Endothelial cell of umbilical vein (primary cell): ENCODE measurements at regions not wholly inside any gene's neighbourhood (a gene's known extent, or its start where the extent isn't known, plus 50 kb on each side); places are given as distances from the start of the nearest gene placed in this dataset.

Experiments
- BruUV-seq: library from RNA; stranded (reverse); fragments of 400-500 nt; replicated peaks from 2 replicates; lab custom pipeline; 2021; lab: Mats Ljungman, UMichigan
- CTCF ChIA-PET: fragments of 300-600, 350-600 bp; sonication (Branson Sonifier 250); formaldehyde crosslinking; loops from one replicate; lab custom pipeline; 2021; ENCODE audit warnings: antibody characterized with exemption, inconsistent platforms; lab: Charles Lee
- POLR2A ChIA-PET: fragments of 300-600, 350-600 bp; sonication (Branson Sonifier 250); formaldehyde crosslinking; loops from one replicate; lab custom pipeline; 2021; ENCODE audit warnings: antibody characterized with exemption, inconsistent platforms; lab: Charles Lee
- DNase-seq: peaks from one replicate; pipeline ENCODE4 v3.0.0-alpha.2; 2011; ENCODE audit warnings: low read depth, low spot score
- FAIRE-seq: peaks from 2 replicates; lab custom pipeline; 2011; peaks lifted over from hg19 to GRCh38; lab: Jason Lieb, UNC
- H2AFZ ChIP-seq: 2 replicates; pipeline ENCODE4 v1.6.0; 2012; ENCODE audit warnings: low read depth, low read length, control low read depth, inconsistent platforms
- H3K27ac ChIP-seq: 2 replicates; pipeline ENCODE4 v1.5.1; 2011; ENCODE audit warnings: low read depth, mild to moderate bottlenecking, control low read depth, low read length, moderate library complexity; ENCODE audit not compliant: insufficient read depth
- H3K27me3 ChIP-seq, 2 experiments: 2 replicates each; pipeline versions ENCODE4 v1.6.0 to v1.6.1; 2011; ENCODE audit warnings: low read length in 2 of 2, mixed read lengths in 1 of 2; ENCODE audit not compliant: control insufficient read depth in 2 of 2, insufficient read depth in 2 of 2
- H3K36me3 ChIP-seq, 2 experiments: 2 replicates in 1 of 2; 3 replicates in 1 of 2; pipeline ENCODE4 v1.5.1; 2011; ENCODE audit warnings: low read length in 2 of 2, mild to moderate bottlenecking in 1 of 2, moderate library complexity in 1 of 2; ENCODE audit not compliant: control insufficient read depth in 2 of 2, insufficient read depth in 2 of 2; ENCODE audit errors: extremely low read depth in 1 of 2
- H3K4me1 ChIP-seq: 3 replicates; pipeline ENCODE4 v1.5.1; 2011; ENCODE audit warnings: mild to moderate bottlenecking, low read length; ENCODE audit not compliant: control insufficient read depth, insufficient read depth; ENCODE audit errors: extremely low read depth
- H3K4me2 ChIP-seq: 2 replicates; pipeline ENCODE4 v1.6.1; 2011; ENCODE audit warnings: low read length, control low read depth, mixed read lengths; ENCODE audit not compliant: insufficient read depth
- H3K4me3 ChIP-seq, 3 experiments: fragments of 200-600 bp in 1 of 3; sonication (generic), shearing (Covaris generic) in 1 of 3; replicated peaks in 1 of 3; 2 replicates each; pipeline ENCODE4 v1.5.1; 2011 to 2016; ENCODE audit warnings: control low read depth in 3 of 3, low read length in 3 of 3, mild to moderate bottlenecking in 2 of 3, inconsistent platforms in 1 of 3, low read depth in 1 of 3, moderate library complexity in 1 of 3; ENCODE audit not compliant: insufficient read depth in 1 of 3
- H3K79me2 ChIP-seq: 2 replicates; pipeline ENCODE4 v1.6.0; 2012; ENCODE audit warnings: low read length, inconsistent platforms; ENCODE audit not compliant: control insufficient read depth, insufficient read depth
- H3K9ac ChIP-seq: replicated peaks from 2 replicates; pipeline ENCODE3; 2011; ENCODE audit warnings: low read length, control low read depth; ENCODE audit not compliant: insufficient read depth; ENCODE audit errors: extremely low read depth
- H3K9me1 ChIP-seq: replicated peaks from 3 replicates; pipeline ENCODE4 v1.6.0; 2011; ENCODE audit warnings: mild to moderate bottlenecking, low read length; ENCODE audit not compliant: control insufficient read depth, insufficient read depth; ENCODE audit errors: extremely low read depth
- H3K9me3 ChIP-seq: replicated peaks from 2 replicates; pipeline ENCODE4 v1.5.1; 2012; ENCODE audit warnings: low read length, inconsistent platforms; ENCODE audit not compliant: control insufficient read depth, insufficient read depth
- H4K20me1 ChIP-seq: replicated peaks from 2 replicates; pipeline ENCODE3; 2011; ENCODE audit warnings: mild to moderate bottlenecking, low read length; ENCODE audit not compliant: control insufficient read depth, insufficient read depth; ENCODE audit errors: extremely low read depth
- EZH2 ChIP-seq: IDR thresholded peaks from 2 replicates; pipeline ENCODE4 v1.6.1; 2012; ENCODE audit warnings: borderline replicate concordance, low read depth, mild to moderate bottlenecking, moderate library complexity, low read length, inconsistent platforms; ENCODE audit not compliant: severe bottlenecking
- FOS ChIP-seq: IDR thresholded peaks from 2 replicates; pipeline ENCODE4 v1.6.1; 2011; ENCODE audit warnings: mild to moderate bottlenecking, low read length, moderate library complexity, borderline replicate concordance; ENCODE audit not compliant: insufficient read depth
- GATA2 ChIP-seq: IDR thresholded peaks from 2 replicates; pipeline ENCODE4 v1.7.0; 2011; ENCODE audit warnings: low read depth, mild to moderate bottlenecking, moderate library complexity, mixed read lengths, low read length; ENCODE audit not compliant: insufficient read length, insufficient read depth
- JUN ChIP-seq: IDR thresholded peaks from 2 replicates; pipeline ENCODE4 v1.6.1; 2011; ENCODE audit warnings: borderline replicate concordance, low read depth; ENCODE audit not compliant: insufficient read length, insufficient read depth
- MYC ChIP-seq: IDR thresholded peaks from one replicate; pipeline ENCODE4 v1.6.1; 2011; ENCODE audit warnings: mild to moderate bottlenecking, low read depth, low read length
- POLR2A ChIP-seq: IDR thresholded peaks from 2 replicates; pipeline ENCODE4 v1.6.1; 2012; ENCODE audit warnings: low read depth, mild to moderate bottlenecking, control low read depth, low read length
- POLR2AphosphoS5 ChIP-seq: IDR thresholded peaks from 2 replicates; pipeline ENCODE4 v1.6.1; 2012; ENCODE audit warnings: low read depth, mild to moderate bottlenecking, control low read depth, low read length, moderate library complexity; ENCODE audit not compliant: insufficient read depth
- dilution Hi-C: fragments of 300-500 bp; cut with MboI; formaldehyde crosslinking; loops from one replicate; pipeline ENCODE4 v1.15.0; 2019; ENCODE audit warnings: low sequenced_read_pairs; ENCODE audit not compliant: extremely low pct_ligation_motif_present
- intact Hi-C: fragments of 100-400 bp; cut with micrococcal nuclease; formaldehyde crosslinking; loops from one replicate; pipeline ENCODE4 v1.10.0; 2022
- TF ChIP-seq, protein P1 (sequence below), 2 donors: IDR thresholded peaks; 1 replicate in 1 of 2; 2 replicates in 1 of 2; pipeline ENCODE4 v1.5.1; 2011; ENCODE audit warnings: low read length in 2 of 2, mild to moderate bottlenecking in 2 of 2, moderate library complexity in 2 of 2, control low read depth in 1 of 2, inconsistent platforms in 1 of 2, low read depth in 1 of 2; ENCODE audit not compliant: insufficient read depth in 1 of 2; ENCODE audit errors: extremely low read depth in 1 of 2
- TF ChIP-seq, protein P2 (sequence below): IDR thresholded peaks from 2 replicates; pipeline ENCODE4 v1.6.1; 2011; ENCODE audit not compliant: insufficient read depth, insufficient read length

- dilution Hi-C loops (no loop called here), intact Hi-C loops (no loop called here)
- Histone ChIP-seq H3K79me2 (no peaks in the 10 kb centered on the region), H3K9me3 (no peaks in the 10 kb centered on the region), H3K4me2 (no peak overlapping the region), H3K27me3 (peaks cover 7 to 14% of the 10 kb centered on the region in 2 experiments), H2AFZ (no peak overlapping the region), H3K27ac (no peak overlapping the region), H3K9ac (no peak overlapping the region), H4K20me1 (no peaks in the 10 kb centered on the region), H3K4me3 (no peak overlapping the region), H3K36me3 (no peaks in the 10 kb centered on the region), H3K4me1 (no peaks in the 10 kb centered on the region), H3K9me1 (no peaks in the 10 kb centered on the region)
- FAIRE-seq (no peak), DNase-seq (no peak)
- POLR2A ChIA-PET, result no interaction called here
- no TSS peak for BruUV-seq
- CTCF ChIA-PET, result no interaction called here
- TF ChIP-seq EZH2, result no peak
- no peak for TF ChIP-seq JUN
- TF ChIP-seq, protein P1, sequence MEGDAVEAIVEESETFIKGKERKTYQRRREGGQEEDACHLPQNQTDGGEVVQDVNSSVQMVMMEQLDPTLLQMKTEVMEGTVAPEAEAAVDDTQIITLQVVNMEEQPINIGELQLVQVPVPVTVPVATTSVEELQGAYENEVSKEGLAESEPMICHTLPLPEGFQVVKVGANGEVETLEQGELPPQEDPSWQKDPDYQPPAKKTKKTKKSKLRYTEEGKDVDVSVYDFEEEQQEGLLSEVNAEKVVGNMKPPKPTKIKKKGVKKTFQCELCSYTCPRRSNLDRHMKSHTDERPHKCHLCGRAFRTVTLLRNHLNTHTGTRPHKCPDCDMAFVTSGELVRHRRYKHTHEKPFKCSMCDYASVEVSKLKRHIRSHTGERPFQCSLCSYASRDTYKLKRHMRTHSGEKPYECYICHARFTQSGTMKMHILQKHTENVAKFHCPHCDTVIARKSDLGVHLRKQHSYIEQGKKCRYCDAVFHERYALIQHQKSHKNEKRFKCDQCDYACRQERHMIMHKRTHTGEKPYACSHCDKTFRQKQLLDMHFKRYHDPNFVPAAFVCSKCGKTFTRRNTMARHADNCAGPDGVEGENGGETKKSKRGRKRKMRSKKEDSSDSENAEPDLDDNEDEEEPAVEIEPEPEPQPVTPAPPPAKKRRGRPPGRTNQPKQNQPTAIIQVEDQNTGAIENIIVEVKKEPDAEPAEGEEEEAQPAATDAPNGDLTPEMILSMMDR (IDR thresholded peaks at IDR 0.05; ENCODE audit: extremely low read depth in 1 of 2, insufficient read depth in 1 of 2, low read depth in 1 of 2, low read length in 2 of 2), result no peak
- TF ChIP-seq GATA2, result no peak
- no peak for TF ChIP-seq FOS
- no peak for TF ChIP-seq POLR2A
- TF ChIP-seq MYC, result no peak
- TF ChIP-seq, protein P2, sequence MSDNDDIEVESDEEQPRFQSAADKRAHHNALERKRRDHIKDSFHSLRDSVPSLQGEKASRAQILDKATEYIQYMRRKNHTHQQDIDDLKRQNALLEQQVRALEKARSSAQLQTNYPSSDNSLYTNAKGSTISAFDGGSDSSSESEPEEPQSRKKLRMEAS, result no peak
- TF ChIP-seq POLR2AphosphoS5, result no peak
Observed at GRCh38 chr22:27431896-27432295, 369.7 kb downstream of the MN1 start.
